ENCODE measurements at regions not wholly inside any gene's neighbourhood (a gene's known extent, or its start where the extent isn't known, plus 50 kb on each side); places are given as distances from the start of the nearest gene placed in this dataset.

GRCh38 chr10:28788252-28788651 is 110.9 kb downstream of the BAMBI start:
- TF ChIP-seq, protein P1, sequence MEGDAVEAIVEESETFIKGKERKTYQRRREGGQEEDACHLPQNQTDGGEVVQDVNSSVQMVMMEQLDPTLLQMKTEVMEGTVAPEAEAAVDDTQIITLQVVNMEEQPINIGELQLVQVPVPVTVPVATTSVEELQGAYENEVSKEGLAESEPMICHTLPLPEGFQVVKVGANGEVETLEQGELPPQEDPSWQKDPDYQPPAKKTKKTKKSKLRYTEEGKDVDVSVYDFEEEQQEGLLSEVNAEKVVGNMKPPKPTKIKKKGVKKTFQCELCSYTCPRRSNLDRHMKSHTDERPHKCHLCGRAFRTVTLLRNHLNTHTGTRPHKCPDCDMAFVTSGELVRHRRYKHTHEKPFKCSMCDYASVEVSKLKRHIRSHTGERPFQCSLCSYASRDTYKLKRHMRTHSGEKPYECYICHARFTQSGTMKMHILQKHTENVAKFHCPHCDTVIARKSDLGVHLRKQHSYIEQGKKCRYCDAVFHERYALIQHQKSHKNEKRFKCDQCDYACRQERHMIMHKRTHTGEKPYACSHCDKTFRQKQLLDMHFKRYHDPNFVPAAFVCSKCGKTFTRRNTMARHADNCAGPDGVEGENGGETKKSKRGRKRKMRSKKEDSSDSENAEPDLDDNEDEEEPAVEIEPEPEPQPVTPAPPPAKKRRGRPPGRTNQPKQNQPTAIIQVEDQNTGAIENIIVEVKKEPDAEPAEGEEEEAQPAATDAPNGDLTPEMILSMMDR (IDR thresholded peaks at IDR 0.05; ENCODE audit: insufficient read depth, low read depth, low read length): no peak
- TF ChIP-seq EZH2 (IDR thresholded peaks at IDR 0.05; ENCODE audit: insufficient read depth, low read length): no peak
